HL-60 (cell line): ENCODE measurements at regions not wholly inside any gene's neighbourhood (a gene's known extent, or its start where the extent isn't known, plus 50 kb on each side); places are given as distances from the start of the nearest gene placed in this dataset.

Experiments
- GABPA ChIP-seq: IDR thresholded peaks from 2 replicates; pipeline ENCODE4 v1.6.1; 2012; ENCODE audit warnings: low read depth
- POLR2AphosphoS5 ChIP-seq: IDR thresholded peaks from 2 replicates; pipeline ENCODE4 v1.6.1; 2012; ENCODE audit warnings: low read depth
- REST ChIP-seq: IDR thresholded peaks from 2 replicates; pipeline ENCODE4 v1.6.1; 2012; ENCODE audit warnings: low read depth; ENCODE audit not compliant: insufficient replicate concordance
- TF ChIP-seq, protein P1 (sequence below): IDR thresholded peaks from one replicate; pipeline ENCODE4 v1.5.1; 2011; ENCODE audit warnings: low read length, control low read depth, inconsistent platforms; ENCODE audit not compliant: insufficient read depth

DNA sequence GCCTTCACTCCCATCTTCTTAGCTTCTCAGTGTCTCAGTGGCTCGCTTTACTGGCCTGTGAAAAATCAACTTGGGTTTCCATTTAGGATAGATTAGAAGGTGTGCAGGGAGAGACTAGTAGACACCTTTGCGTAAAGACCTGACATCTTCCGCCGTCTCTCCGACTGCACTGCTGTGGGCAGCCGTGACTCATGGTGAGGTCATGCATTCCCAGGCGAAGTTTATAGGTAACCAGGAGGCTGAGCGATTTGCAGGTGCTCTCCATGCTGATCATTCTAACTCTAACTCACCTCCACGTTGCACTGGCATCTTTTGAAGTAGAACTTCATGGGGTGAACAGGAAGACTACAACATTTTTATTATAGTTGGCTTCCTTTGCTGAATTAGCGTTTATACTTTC lies 68.0 kb upstream of the ZNF438 start:
- TF ChIP-seq, protein P1, sequence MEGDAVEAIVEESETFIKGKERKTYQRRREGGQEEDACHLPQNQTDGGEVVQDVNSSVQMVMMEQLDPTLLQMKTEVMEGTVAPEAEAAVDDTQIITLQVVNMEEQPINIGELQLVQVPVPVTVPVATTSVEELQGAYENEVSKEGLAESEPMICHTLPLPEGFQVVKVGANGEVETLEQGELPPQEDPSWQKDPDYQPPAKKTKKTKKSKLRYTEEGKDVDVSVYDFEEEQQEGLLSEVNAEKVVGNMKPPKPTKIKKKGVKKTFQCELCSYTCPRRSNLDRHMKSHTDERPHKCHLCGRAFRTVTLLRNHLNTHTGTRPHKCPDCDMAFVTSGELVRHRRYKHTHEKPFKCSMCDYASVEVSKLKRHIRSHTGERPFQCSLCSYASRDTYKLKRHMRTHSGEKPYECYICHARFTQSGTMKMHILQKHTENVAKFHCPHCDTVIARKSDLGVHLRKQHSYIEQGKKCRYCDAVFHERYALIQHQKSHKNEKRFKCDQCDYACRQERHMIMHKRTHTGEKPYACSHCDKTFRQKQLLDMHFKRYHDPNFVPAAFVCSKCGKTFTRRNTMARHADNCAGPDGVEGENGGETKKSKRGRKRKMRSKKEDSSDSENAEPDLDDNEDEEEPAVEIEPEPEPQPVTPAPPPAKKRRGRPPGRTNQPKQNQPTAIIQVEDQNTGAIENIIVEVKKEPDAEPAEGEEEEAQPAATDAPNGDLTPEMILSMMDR, result no peak
- TF ChIP-seq POLR2AphosphoS5 (no peak), GABPA (no peak), REST (no peak)
